HCT116 (cell line): ENCODE measurements at regions not wholly inside any gene's neighbourhood (a gene's known extent, or its start where the extent isn't known, plus 50 kb on each side); places are given as distances from the start of the nearest gene placed in this dataset.

ENCODE experiments used
- ATAC-seq: fragments of 200-7000 bp; cut with Tn5 transposase; 2 replicates; pipeline ENCODE4 v1.9.1; 2020; ENCODE audit warnings: mild to moderate bottlenecking, moderate library complexity
- BruUV-seq: library from RNA; stranded (reverse); fragments of 400-500 nt; replicated peaks from 2 replicates; lab custom pipeline; 2021; lab: Mats Ljungman, UMichigan
- CTCF ChIA-PET: fragments of 300-600 bp; sonication (Branson Sonifier 250); formaldehyde crosslinking; loops from one replicate; lab custom pipeline; 2021; ENCODE audit warnings: antibody characterized with exemption; lab: Charles Lee
- POLR2A ChIA-PET: fragments of 300-600, 350-600 bp; sonication (Branson Sonifier 250); formaldehyde crosslinking; loops from one replicate; lab custom pipeline; 2021; ENCODE audit warnings: antibody characterized with exemption; lab: Charles Lee
- RAD21 ChIA-PET, 2 experiments: fragments of 300-600 bp; sonication (Branson Sonifier 250); formaldehyde crosslinking; loops; one replicate each; lab custom pipeline; 2023; ENCODE audit warnings: low total read pairs in 2 of 2; ENCODE audit not compliant: uncharacterized antibody in 2 of 2, unreplicated experiment in 2 of 2, low non-redundant PET in 1 of 2; lab: Charles Lee
- DNase-seq: peaks from one replicate; pipeline ENCODE4 v3.0.0-alpha.2; 2010; ENCODE audit warnings: low read depth, low spot score
- H2AFZ ChIP-seq: fragments of 200-600 bp; shearing (Covaris generic), sonication (generic); 2 replicates; pipeline ENCODE4 v1.6.1; 2017; ENCODE audit warnings: low read depth, mixed run types, mixed read lengths, antibody characterized with exemption, low read length; ENCODE audit not compliant: poor library complexity, severe bottlenecking
- H3K27ac ChIP-seq: 2 replicates; pipeline ENCODE4 v1.5.1; 2012; ENCODE audit warnings: low read depth, low read length
- H3K27me3 ChIP-seq: fragments of 200-600 bp; sonication (generic); 2 replicates; pipeline ENCODE4 v1.6.1; 2016; ENCODE audit warnings: mixed run types, low read length, mixed read lengths; ENCODE audit not compliant: insufficient read depth
- H3K36me3 ChIP-seq, 2 experiments: fragments of 200-500 bp in 1 of 2; fragments of 200-600 bp in 1 of 2; sonication (Bioruptor generic) in 1 of 2; sonication (generic) in 1 of 2; 2 replicates each; pipeline versions ENCODE4 v1.5.1 to v1.6.1; 2014 to 2016; ENCODE audit warnings: low read length in 2 of 2, inconsistent platforms in 1 of 2, mixed read lengths in 1 of 2, mixed run types in 1 of 2; ENCODE audit not compliant: insufficient read depth in 2 of 2, control insufficient read depth in 1 of 2
- H3K4me1 ChIP-seq, 2 experiments: fragments of 200-600 bp in 1 of 2; sonication (generic) in 1 of 2; 2 replicates each; pipeline versions ENCODE4 v1.5.1 to v1.6.1; 2012 to 2017; ENCODE audit warnings: low read length in 2 of 2, inconsistent platforms in 1 of 2, mild to moderate bottlenecking in 1 of 2, mixed read lengths in 1 of 2, mixed run types in 1 of 2, moderate library complexity in 1 of 2; ENCODE audit not compliant: insufficient read depth in 2 of 2, control insufficient read depth in 1 of 2
- H3K4me2 ChIP-seq: fragments of 200-600 bp; sonication (generic); 2 replicates; pipeline ENCODE4 v1.6.1; 2017; ENCODE audit warnings: mixed run types, low read length, mixed read lengths
- H3K4me3 ChIP-seq, 2 experiments: fragments of 200-600 bp in 1 of 2; sonication (generic) in 1 of 2; replicated peaks in 1 of 2; 2 replicates each; pipeline ENCODE4 v1.5.1; 2011 to 2016; ENCODE audit warnings: low read length in 2 of 2, control low read depth in 1 of 2, low read depth in 1 of 2, mild to moderate bottlenecking in 1 of 2, mixed read lengths in 1 of 2, mixed run types in 1 of 2
- H3K79me2 ChIP-seq: fragments of 200-600 bp; sonication (generic); 2 replicates; pipeline ENCODE4 v1.6.1; 2017; ENCODE audit warnings: mild to moderate bottlenecking, mixed run types, low read length, moderate library complexity, mixed read lengths; ENCODE audit not compliant: insufficient read depth
- H3K9ac ChIP-seq: fragments of 200-600 bp; sonication (generic); 2 replicates; pipeline ENCODE4 v1.6.1; 2016; ENCODE audit warnings: low read length, mixed read lengths
- H3K9me2 ChIP-seq: fragments of 200-600 bp; sonication (generic), shearing (Covaris generic); 2 replicates; pipeline ENCODE4 v1.6.1; 2017; ENCODE audit warnings: mixed run types, mild to moderate bottlenecking, moderate library complexity; ENCODE audit not compliant: insufficient read depth
- H3K9me3 ChIP-seq, 2 experiments: fragments of 200-500 bp in 1 of 2; fragments of 200-600 bp in 1 of 2; sonication (Bioruptor generic) in 1 of 2; sonication (generic) in 1 of 2; 2 replicates each; pipeline ENCODE4 v1.6.1; 2014 to 2017; ENCODE audit warnings: low read length in 2 of 2, mixed read lengths in 2 of 2, inconsistent platforms in 1 of 2, low read depth in 1 of 2, mild to moderate bottlenecking in 1 of 2, mixed run types in 1 of 2, moderate library complexity in 1 of 2; ENCODE audit not compliant: control insufficient read depth in 1 of 2, insufficient read depth in 1 of 2
- H4K20me1 ChIP-seq: fragments of 200-600 bp; sonication (generic), shearing (Covaris generic); 2 replicates; pipeline ENCODE4 v1.6.1; 2017; ENCODE audit warnings: mixed run types, mild to moderate bottlenecking, moderate library complexity; ENCODE audit not compliant: insufficient read depth
- CEBPB ChIP-seq: IDR thresholded peaks from 2 replicates; pipeline ENCODE4 v1.6.1; 2012; ENCODE audit warnings: low read depth
- EGR1 ChIP-seq: IDR thresholded peaks from 2 replicates; pipeline ENCODE4 v1.6.1; 2012; ENCODE audit warnings: low read depth
- ELF1 ChIP-seq: IDR thresholded peaks from 2 replicates; pipeline ENCODE4 v1.6.1; 2012; ENCODE audit warnings: low read depth, borderline replicate concordance
- EZH2 ChIP-seq: fragments of 200-600 bp; sonication (generic); IDR thresholded peaks from 2 replicates; pipeline ENCODE4 v1.6.1; 2017; ENCODE audit warnings: antibody characterized with exemption, mixed run types
- EZH2phosphoT487 ChIP-seq: fragments of 200-600 bp; IDR thresholded peaks from 2 replicates; pipeline ENCODE4 v1.6.1; 2018; ENCODE audit warnings: antibody characterized with exemption, borderline replicate concordance
- FOSL1 ChIP-seq: IDR thresholded peaks from 2 replicates; pipeline ENCODE4 v1.6.1; 2012; ENCODE audit warnings: low read depth
- JUND ChIP-seq: IDR thresholded peaks from 2 replicates; pipeline ENCODE4 v1.6.1; 2012
- POLR2AphosphoS5 ChIP-seq: IDR thresholded peaks from 2 replicates; pipeline ENCODE4 v1.6.1; 2011; ENCODE audit warnings: mild to moderate bottlenecking, low read depth, low read length, moderate library complexity
- RAD21 ChIP-seq: IDR thresholded peaks from 2 replicates; pipeline ENCODE4 v1.6.1; 2012; ENCODE audit warnings: low read depth, mild to moderate bottlenecking
- SIN3A ChIP-seq: IDR thresholded peaks from 2 replicates; pipeline ENCODE4 v1.6.1; 2012; ENCODE audit warnings: low read depth
- SP1 ChIP-seq: IDR thresholded peaks from 2 replicates; pipeline ENCODE4 v1.6.1; 2012; ENCODE audit warnings: low read depth
- SRF ChIP-seq: IDR thresholded peaks from 2 replicates; pipeline ENCODE4 v1.6.1; 2012; ENCODE audit warnings: low read depth
- TCF7L2 ChIP-seq: IDR thresholded peaks from 2 replicates; pipeline ENCODE4 v1.7.0; 2011; ENCODE audit warnings: borderline replicate concordance, inconsistent platforms; ENCODE audit not compliant: insufficient read depth, insufficient read length; ENCODE audit errors: extremely low read depth
- YY1 ChIP-seq: IDR thresholded peaks from 2 replicates; pipeline ENCODE4 v1.6.1; 2011; ENCODE audit warnings: low read length, low read depth, moderate library complexity, mild to moderate bottlenecking; ENCODE audit not compliant: insufficient replicate concordance; ENCODE audit errors: extremely low read depth
- ZFX ChIP-seq: fragments of 450-650 bp; IDR thresholded peaks from 2 replicates; pipeline ENCODE4 v1.6.1; 2017
- ZNF274 ChIP-seq: fragments of 200-500 bp; sonication (Bioruptor generic); IDR thresholded peaks from 2 replicates; pipeline ENCODE4 v1.6.1; 2014; ENCODE audit warnings: mild to moderate bottlenecking, low read depth, low read length, inconsistent platforms
- intact Hi-C: fragments of 100-400 bp; cut with micrococcal nuclease; formaldehyde crosslinking; loops from 2 replicates; pipeline ENCODE4 v1.10.0; 2022
- TF ChIP-seq, protein P1 (sequence below): IDR thresholded peaks from 2 replicates; pipeline ENCODE4 v1.6.1; 2012; ENCODE audit warnings: low read depth
- TF ChIP-seq, protein P2 (sequence below), 3 experiments: fragments of 200-600 bp in 1 of 3; sonication (generic) in 1 of 3; IDR thresholded peaks in 2 of 3; conservative IDR thresholded peaks in 1 of 3; 2 replicates each; pipeline ENCODE4 v1.5.1; 2012 to 2017; ENCODE audit warnings: low read depth in 2 of 3, low read length in 2 of 3, antibody characterized with exemption in 1 of 3, borderline replicate concordance in 1 of 3, control low read depth in 1 of 3, mild to moderate bottlenecking in 1 of 3, mixed read lengths in 1 of 3, mixed run types in 1 of 3, moderate library complexity in 1 of 3; ENCODE audit not compliant: insufficient read depth in 1 of 3
- TF ChIP-seq, protein P3 (sequence below): IDR thresholded peaks from 2 replicates; pipeline ENCODE4 v1.6.1; 2012
- TF ChIP-seq, protein P4 (sequence below): IDR thresholded peaks from 2 replicates; pipeline ENCODE4 v1.6.1; 2012

DNA sequence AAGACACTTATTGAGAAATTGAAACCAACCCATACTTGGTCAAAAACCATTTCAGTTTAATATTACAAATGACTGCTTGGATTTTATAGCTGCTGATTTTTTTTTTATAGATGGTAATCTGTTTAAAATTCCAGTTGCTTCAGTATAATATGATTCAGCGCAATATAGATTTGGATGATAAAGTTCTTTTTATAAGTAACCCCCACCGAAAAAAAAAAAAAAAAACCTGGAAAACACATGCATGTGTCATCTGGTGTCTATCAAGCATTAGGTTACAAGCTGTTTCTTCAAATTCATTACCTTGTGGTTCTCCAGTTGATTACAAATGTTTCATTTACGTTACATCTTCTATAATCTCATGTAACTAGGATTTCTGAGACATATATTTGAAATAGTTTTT, 356.6 kb upstream of the ROBO2 start:
- Histone ChIP-seq H3K4me1 (no peaks in the 10 kb centered on the region), H3K27ac (no peak overlapping the region), H3K9me3 (peaks cover 6 to 17% of the 10 kb centered on the region in 2 experiments; a peak in 2 of 4 replicates), H3K4me2 (no peak overlapping the region), H3K9ac (no peak overlapping the region), H3K27me3 (no peaks in the 10 kb centered on the region), H4K20me1 (no peaks in the 10 kb centered on the region), H3K79me2 (no peaks in the 10 kb centered on the region), H3K9me2 (no peaks in the 10 kb centered on the region), H3K36me3 (no peaks in the 10 kb centered on the region), H3K4me3 (no peak overlapping the region), H2AFZ (no peak overlapping the region)
- ChIA-PET POLR2A (no interaction called here), RAD21 (no interaction called here), CTCF (no interaction called here)
- ATAC-seq (no peak), DNase-seq (no peak)
- TF ChIP-seq SIN3A (no peak), ZFX (no peak), EGR1 (no peak), ELF1 (no peak), FOSL1 (no peak), JUND (no peak), YY1 (no peak), TCF7L2 (no peak), RAD21 (no peak), EZH2phosphoT487 (no peak), SP1 (no peak), CEBPB (no peak), ZNF274 (no peak), EZH2 (no peak), SRF (no peak), POLR2AphosphoS5 (no peak)
- TF ChIP-seq, protein P1, sequence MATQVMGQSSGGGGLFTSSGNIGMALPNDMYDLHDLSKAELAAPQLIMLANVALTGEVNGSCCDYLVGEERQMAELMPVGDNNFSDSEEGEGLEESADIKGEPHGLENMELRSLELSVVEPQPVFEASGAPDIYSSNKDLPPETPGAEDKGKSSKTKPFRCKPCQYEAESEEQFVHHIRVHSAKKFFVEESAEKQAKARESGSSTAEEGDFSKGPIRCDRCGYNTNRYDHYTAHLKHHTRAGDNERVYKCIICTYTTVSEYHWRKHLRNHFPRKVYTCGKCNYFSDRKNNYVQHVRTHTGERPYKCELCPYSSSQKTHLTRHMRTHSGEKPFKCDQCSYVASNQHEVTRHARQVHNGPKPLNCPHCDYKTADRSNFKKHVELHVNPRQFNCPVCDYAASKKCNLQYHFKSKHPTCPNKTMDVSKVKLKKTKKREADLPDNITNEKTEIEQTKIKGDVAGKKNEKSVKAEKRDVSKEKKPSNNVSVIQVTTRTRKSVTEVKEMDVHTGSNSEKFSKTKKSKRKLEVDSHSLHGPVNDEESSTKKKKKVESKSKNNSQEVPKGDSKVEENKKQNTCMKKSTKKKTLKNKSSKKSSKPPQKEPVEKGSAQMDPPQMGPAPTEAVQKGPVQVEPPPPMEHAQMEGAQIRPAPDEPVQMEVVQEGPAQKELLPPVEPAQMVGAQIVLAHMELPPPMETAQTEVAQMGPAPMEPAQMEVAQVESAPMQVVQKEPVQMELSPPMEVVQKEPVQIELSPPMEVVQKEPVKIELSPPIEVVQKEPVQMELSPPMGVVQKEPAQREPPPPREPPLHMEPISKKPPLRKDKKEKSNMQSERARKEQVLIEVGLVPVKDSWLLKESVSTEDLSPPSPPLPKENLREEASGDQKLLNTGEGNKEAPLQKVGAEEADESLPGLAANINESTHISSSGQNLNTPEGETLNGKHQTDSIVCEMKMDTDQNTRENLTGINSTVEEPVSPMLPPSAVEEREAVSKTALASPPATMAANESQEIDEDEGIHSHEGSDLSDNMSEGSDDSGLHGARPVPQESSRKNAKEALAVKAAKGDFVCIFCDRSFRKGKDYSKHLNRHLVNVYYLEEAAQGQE: no peak
- TF ChIP-seq, protein P2, sequence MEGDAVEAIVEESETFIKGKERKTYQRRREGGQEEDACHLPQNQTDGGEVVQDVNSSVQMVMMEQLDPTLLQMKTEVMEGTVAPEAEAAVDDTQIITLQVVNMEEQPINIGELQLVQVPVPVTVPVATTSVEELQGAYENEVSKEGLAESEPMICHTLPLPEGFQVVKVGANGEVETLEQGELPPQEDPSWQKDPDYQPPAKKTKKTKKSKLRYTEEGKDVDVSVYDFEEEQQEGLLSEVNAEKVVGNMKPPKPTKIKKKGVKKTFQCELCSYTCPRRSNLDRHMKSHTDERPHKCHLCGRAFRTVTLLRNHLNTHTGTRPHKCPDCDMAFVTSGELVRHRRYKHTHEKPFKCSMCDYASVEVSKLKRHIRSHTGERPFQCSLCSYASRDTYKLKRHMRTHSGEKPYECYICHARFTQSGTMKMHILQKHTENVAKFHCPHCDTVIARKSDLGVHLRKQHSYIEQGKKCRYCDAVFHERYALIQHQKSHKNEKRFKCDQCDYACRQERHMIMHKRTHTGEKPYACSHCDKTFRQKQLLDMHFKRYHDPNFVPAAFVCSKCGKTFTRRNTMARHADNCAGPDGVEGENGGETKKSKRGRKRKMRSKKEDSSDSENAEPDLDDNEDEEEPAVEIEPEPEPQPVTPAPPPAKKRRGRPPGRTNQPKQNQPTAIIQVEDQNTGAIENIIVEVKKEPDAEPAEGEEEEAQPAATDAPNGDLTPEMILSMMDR (IDR thresholded peaks at IDR 0.05 in 2 of 3, conservative IDR thresholded peaks at IDR 0.05 in 1 of 3; ENCODE audit: borderline replicate concordance in 1 of 3, insufficient read depth in 1 of 3, low read depth in 2 of 3, low read length in 2 of 3): no peak
- TF ChIP-seq, protein P3, sequence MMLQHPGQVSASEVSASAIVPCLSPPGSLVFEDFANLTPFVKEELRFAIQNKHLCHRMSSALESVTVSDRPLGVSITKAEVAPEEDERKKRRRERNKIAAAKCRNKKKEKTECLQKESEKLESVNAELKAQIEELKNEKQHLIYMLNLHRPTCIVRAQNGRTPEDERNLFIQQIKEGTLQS: no peak
- TF ChIP-seq, protein P4, sequence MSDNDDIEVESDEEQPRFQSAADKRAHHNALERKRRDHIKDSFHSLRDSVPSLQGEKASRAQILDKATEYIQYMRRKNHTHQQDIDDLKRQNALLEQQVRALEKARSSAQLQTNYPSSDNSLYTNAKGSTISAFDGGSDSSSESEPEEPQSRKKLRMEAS: no peak
- no TSS peak for BruUV-seq
- intact Hi-C loops: no loop called here
